Nephron (organoid): ENCODE measurements at regions not wholly inside any gene's neighbourhood (a gene's known extent, or its start where the extent isn't known, plus 50 kb on each side); places are given as distances from the start of the nearest gene placed in this dataset.

ENCODE experiments used
- H3K27ac Mint-ChIP-seq, 3 experiments: 2 replicates each; pipeline ENCODE4 v1.8.0; 2020; ENCODE audit warnings: mixed read lengths in 3 of 3, mild to moderate bottlenecking in 2 of 3, moderate library complexity in 1 of 3
- H3K27me3 Mint-ChIP-seq: 2 replicates; pipeline ENCODE4 v1.8.0; 2021; ENCODE audit warnings: low read depth, mild to moderate bottlenecking, moderate library complexity, mixed read lengths
- H3K36me3 Mint-ChIP-seq: 2 replicates; pipeline ENCODE4 v1.8.0; 2020; ENCODE audit warnings: low read depth, mixed read lengths
- H3K4me1 Mint-ChIP-seq: 2 replicates; pipeline ENCODE4 v1.8.0; 2020; ENCODE audit warnings: mixed read lengths
- H3K4me3 Mint-ChIP-seq, 3 experiments: 2 replicates each; pipeline ENCODE4 v1.8.0; 2020; ENCODE audit warnings: mild to moderate bottlenecking in 3 of 3, mixed read lengths in 3 of 3, moderate library complexity in 2 of 3
- H3K9me3 Mint-ChIP-seq: 2 replicates; pipeline ENCODE4 v1.8.0; 2020; ENCODE audit warnings: mixed read lengths
- TF ChIP-seq, protein P1 (sequence below), 3 experiments: fragments of 200-600 bp; sonication (generic); IDR thresholded peaks; one replicate each; pipeline ENCODE4 v1.5.0; 2021; ENCODE audit warnings: antibody characterized with exemption in 3 of 3; ENCODE audit not compliant: unreplicated experiment in 3 of 3

DNA sequence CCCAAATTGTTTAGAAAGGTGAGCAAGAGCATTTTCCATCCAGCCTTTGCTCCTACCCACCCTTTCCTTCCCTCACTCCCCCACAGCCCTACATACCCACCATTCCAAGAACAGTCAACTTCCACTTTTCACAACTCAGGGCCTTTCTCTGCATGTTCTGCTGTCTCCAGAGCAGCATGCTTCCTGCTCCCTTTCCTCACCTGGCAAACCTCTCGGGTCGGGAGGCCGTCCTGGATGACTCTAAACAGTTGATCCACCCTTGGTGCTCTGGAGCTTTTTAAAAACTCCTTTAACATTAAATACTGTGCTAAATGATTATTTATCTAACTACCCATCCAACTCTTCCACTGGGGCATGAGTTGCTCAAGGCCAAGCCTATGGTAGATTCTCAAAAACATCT is 200.6 kb downstream of the SETD4 start:
- Mint-ChIP-seq H3K4me3 (no peak overlapping the region), H3K36me3 (no peaks in the 10 kb centered on the region), H3K27me3 (peaks cover 19% of the 10 kb centered on the region), H3K27ac (no peak overlapping the region), H3K4me1 (peaks cover 23% of the 10 kb centered on the region), H3K9me3 (no peaks in the 10 kb centered on the region)
- TF ChIP-seq, protein P1, sequence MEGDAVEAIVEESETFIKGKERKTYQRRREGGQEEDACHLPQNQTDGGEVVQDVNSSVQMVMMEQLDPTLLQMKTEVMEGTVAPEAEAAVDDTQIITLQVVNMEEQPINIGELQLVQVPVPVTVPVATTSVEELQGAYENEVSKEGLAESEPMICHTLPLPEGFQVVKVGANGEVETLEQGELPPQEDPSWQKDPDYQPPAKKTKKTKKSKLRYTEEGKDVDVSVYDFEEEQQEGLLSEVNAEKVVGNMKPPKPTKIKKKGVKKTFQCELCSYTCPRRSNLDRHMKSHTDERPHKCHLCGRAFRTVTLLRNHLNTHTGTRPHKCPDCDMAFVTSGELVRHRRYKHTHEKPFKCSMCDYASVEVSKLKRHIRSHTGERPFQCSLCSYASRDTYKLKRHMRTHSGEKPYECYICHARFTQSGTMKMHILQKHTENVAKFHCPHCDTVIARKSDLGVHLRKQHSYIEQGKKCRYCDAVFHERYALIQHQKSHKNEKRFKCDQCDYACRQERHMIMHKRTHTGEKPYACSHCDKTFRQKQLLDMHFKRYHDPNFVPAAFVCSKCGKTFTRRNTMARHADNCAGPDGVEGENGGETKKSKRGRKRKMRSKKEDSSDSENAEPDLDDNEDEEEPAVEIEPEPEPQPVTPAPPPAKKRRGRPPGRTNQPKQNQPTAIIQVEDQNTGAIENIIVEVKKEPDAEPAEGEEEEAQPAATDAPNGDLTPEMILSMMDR (IDR thresholded peaks at IDR 0.05; ENCODE audit: unreplicated experiment in 3 of 3) = no peak

GRCh38 chr21:35857095-35857494 is 203.2 kb downstream of the SETD4 start:
- H3K36me3 Mint-ChIP-seq = no peaks in the 10 kb centered on the region
- H3K4me1 Mint-ChIP-seq = peaks cover 41% of the 10 kb centered on the region
- no peak overlapping the region for H3K4me3 Mint-ChIP-seq
- TF ChIP-seq, protein P1 (IDR thresholded peaks at IDR 0.05; ENCODE audit: unreplicated experiment in 3 of 3) = no peak
- H3K9me3 Mint-ChIP-seq = no peaks in the 10 kb centered on the region
- peaks cover 23% of the 10 kb centered on the region for H3K27me3 Mint-ChIP-seq
- peak overlapping the region in 1 of 3 experiments; percentile 1 for H3K27ac Mint-ChIP-seq

DNA sequence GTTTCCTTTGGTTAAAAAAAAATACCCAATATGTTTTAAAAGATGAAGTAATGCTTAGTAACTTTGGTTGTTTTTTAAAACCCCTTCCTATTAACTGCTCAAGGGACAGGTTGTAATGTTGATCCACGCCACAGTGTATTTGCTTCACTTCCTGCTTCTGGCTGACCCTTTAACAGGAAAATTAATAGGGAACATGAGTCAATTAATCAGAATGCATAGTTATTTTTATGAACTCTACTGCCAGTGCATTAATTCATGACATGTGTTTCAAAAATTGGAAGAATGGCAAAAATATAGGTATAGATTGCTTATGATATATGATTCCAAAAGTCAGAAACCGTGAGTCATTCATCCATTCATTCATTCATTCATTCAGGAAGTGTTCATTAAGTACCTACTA is 204.8 kb downstream of the SETD4 start:
- no peaks in the 10 kb centered on the region for H3K36me3 Mint-ChIP-seq
- H3K9me3 Mint-ChIP-seq = no peaks in the 10 kb centered on the region
- H3K4me3 Mint-ChIP-seq = no peak overlapping the region
- H3K4me1 Mint-ChIP-seq = peaks cover 42% of the 10 kb centered on the region
- peaks cover 15% of the 10 kb centered on the region for H3K27me3 Mint-ChIP-seq
- TF ChIP-seq, protein P1 (IDR thresholded peaks at IDR 0.05; ENCODE audit: unreplicated experiment in 3 of 3) = no peak
- H3K27ac Mint-ChIP-seq = peak overlapping the region in 1 of 3 experiments; percentile 24

GRCh38 chr21:35854281-35854680 is 206.0 kb downstream of the SETD4 start:
- H3K27me3 Mint-ChIP-seq = peaks cover 13% of the 10 kb centered on the region
- H3K9me3 Mint-ChIP-seq = no peaks in the 10 kb centered on the region
- peak overlapping the region in 1 of 3 experiments; percentile 83 for H3K27ac Mint-ChIP-seq
- TF ChIP-seq, protein P1 (IDR thresholded peaks at IDR 0.05; ENCODE audit: unreplicated experiment in 3 of 3) = no peak
- no peak overlapping the region for H3K4me3 Mint-ChIP-seq
- H3K36me3 Mint-ChIP-seq = no peaks in the 10 kb centered on the region
- peaks cover 54% of the 10 kb centered on the region for H3K4me1 Mint-ChIP-seq

- Mint-ChIP-seq H3K4me3 (peak overlapping the region in 1 of 3 experiments; percentile 5), H3K9me3 (no peaks in the 10 kb centered on the region), H3K4me1 (peaks cover 57% of the 10 kb centered on the region), H3K27ac (peak overlapping the region in 2 of 3 experiments; percentile 56 to 83), H3K36me3 (no peaks in the 10 kb centered on the region), H3K27me3 (peaks cover 16% of the 10 kb centered on the region)
- TF ChIP-seq, protein P1 (IDR thresholded peaks at IDR 0.05; ENCODE audit: unreplicated experiment in 3 of 3) = no peak
These were observed 206.7 kb downstream of the SETD4 start for GRCh38 chr21:35853321-35854239.
